ENCODE measurements at regions not wholly inside any gene's neighbourhood (a gene's known extent, or its start where the extent isn't known, plus 50 kb on each side); places are given as distances from the start of the nearest gene placed in this dataset.

DNA sequence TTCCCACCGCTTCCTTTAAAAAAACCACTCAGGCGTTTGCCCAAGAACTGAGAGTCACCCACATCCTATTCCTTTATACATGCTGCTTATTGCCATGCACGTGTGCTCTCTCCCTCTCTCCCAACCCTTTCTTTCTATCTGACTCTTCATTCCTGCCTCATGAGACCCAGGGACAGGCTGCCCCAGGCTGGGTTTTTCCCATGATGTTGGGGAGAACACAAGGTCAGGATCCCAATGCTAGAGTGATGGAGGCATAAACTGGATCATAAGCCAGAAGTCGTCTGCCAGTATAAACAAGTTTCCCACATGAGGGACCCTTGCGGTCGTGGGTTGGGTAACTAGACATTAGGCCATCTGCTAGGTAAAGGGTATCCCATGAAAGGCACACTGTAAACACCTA, 64.9 kb downstream of the CD2 start:
- no peak for DNase-seq (ENCODE audit: low read depth in 2 of 2)

DNA sequence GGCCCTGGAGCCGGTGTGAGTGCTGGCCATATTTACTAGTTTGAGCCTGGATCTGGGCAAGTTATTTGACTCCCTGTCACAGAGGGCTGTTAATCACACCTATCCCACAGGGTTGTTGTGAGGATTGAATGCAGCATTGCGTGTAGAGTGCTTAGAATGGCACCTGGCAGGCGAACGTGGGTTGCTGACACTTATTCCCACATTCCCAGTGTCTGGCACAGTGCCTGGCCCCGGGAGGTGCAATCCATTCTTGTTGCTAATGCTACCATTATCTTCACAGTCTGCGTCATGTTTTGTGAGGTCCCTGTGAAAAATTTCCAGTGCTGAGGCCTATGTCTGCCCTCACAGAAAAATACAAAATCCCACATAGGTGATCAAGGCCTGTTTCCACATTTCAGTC, 66.1 kb downstream of the CD2 start:
- DNase-seq (ENCODE audit: low read depth in 2 of 2), result peak; percentile 82 to 83

DNA sequence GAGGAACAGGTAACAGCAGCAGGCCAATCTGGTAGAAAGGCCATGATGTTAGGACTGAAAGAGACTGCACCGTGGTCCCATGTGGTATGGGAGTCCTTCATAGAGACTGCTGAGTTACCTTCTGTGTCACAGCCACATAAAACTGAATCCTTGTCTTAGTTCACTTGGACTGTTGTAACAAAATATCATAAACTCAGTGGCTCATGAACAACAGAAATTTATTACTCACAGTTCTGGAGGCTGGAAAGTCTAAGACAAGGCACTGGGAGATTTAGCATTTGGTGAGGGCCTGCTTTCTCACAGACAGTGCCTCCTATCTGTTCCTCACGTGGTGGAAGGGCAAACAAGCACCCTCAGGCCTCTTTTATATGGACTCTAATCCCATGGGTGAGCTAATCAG, 67.5 kb downstream of the CD2 start:
- no peak for DNase-seq (ENCODE audit: low read depth in 2 of 2)

DNA sequence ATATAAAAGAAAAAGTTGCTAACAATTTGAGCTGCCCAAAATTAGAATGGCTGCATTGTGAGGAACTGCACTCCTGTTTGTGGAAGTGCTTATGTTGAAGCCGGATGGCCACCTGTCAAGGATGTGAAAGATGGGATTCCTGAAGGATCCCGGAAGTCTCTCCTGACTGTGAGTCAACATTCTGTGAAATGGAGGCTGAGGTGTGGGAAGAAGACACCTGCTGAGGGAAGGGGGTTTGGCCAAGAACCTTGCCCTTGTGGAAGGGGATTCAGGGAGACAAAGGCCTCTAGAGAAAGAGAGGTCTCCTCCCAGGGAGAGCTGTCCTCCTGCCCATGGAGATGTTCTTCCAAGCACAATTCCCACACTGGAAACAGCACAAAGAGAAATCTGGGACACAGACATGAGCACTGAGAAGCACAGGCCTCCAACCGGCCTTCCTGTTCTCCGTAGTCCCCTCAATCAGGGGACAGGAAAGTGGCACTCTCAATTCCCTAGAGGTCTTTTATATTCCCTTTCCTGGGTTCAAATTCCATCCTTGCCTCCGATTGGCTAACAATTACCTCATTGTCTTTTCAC, 70.5 kb downstream of the CD2 start:
- DNase-seq (ENCODE audit: low read depth in 2 of 2), result no peak

DNA sequence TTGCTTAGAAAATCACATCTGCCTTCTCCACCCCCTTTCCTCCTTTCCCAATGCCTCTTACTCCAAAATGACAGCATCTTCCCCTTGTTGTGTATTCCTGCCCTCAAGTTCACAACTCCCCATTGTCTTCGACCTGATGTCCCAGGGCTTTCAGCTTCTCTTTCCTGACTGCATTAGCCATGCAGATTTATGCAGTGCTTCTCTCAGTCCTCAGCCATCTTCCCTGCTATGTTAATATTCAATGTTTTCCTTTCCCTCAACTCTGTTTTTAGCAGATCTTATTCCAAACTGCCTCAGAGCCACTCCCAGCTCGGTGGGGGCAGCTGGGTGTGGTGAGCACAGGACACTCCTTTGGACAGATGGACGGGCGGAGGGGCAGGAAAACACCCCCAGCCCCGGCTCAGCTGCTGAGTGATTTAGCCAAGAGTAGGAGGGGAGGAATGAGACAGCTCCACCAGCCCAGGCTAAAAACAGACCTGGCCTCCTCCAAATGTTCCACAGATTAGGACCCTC, 71.0 kb downstream of the CD2 start:
- no peak for DNase-seq (ENCODE audit: low read depth in 2 of 2)

DNA sequence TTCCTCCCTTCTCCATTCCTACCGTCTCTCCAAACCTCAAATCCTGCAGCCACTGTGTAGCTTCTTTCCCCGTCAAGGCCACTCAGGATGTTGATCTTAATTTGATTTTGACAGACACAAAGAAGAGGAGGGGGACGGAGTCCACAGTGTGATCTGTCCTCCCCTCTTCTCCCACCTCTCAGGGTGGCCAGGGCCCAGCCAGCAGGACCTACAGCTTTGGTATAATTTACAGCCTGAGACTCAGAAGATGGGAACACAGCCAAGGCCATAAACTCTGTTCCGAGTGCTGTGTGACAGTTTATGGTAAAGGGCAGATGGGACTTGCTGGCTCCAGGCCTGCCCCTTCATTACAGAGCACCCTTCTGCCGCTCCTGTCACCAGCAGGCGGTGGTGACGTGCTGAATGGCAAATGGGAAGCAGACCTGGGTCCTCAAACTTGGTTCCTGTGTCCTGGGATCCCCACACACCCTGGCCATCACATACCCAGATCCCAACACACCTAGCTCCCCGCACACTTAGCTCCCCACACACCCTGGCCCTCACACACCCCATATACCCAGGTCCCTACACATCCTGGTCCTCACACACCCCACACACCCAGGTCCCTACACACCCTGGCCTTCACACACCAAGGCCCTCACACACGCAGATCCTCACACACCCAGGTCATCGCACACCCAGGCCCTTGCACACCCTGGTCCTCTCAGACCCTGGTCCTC, 71.6 kb downstream of the CD2 start:
- no peak for DNase-seq (ENCODE audit: low read depth in 2 of 2)

DNA sequence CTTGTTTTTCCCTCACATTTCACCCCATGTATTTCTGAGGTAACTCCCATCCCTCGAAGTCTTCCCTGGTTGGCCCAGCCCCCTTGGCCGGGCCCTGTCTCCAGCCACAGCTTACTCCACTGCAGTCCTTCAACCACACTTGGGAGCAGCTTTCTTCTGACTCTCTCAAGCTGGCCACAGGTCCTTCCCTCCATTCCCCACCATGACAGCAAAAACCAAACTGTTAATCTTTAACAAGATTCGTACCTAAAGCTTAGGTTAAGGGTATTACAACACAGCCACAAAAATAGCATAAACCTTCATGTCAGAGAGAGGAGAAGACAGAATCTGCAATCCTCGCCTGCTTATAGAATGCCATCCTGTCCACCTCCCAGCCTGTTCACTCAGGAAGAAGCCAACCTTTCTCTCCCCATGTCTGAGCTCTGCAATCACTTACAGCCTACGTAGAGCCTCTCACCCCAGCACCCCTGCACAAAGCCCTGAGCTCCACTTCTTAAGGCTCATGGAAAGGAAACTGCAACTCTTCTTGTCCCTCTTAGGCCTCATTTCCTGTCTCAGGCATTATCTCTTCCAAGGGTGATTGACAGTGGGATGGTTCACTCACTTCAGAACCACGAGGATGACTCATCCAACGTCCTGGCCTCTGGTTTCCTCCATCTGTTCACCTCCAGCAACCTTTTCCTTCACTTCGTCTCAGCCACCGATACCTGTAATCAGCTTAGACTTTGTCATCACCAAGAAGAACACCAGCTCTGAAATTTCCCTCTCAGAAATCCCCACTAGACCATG, 72.8 kb downstream of the CD2 start:
- DNase-seq (ENCODE audit: low read depth in 2 of 2), result no peak

DNA sequence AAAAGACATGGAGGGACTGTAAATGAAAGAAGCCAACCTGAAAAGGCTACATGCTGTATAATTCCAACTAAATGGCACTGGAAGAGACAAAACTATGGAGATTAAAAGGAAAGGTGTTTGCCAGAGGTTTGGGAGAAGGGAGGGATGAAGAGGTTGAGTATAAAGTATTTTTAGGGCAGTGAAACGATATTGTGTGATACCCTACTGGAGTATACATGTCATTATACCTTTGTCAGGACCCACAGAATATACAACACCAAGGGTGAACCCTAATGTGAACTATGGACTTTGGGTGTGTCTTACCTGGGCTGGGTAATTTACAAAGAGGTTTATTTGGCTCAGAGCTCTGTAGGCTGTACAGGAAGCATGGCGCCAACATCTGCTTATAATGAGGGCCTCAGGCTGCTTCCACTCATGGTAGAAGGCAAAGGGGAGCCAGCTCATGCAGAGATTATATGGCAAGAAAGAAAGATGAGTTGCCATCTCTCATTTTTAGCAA, 73.4 kb downstream of the CD2 start:
- no peak for DNase-seq (ENCODE audit: low read depth in 2 of 2)

DNA sequence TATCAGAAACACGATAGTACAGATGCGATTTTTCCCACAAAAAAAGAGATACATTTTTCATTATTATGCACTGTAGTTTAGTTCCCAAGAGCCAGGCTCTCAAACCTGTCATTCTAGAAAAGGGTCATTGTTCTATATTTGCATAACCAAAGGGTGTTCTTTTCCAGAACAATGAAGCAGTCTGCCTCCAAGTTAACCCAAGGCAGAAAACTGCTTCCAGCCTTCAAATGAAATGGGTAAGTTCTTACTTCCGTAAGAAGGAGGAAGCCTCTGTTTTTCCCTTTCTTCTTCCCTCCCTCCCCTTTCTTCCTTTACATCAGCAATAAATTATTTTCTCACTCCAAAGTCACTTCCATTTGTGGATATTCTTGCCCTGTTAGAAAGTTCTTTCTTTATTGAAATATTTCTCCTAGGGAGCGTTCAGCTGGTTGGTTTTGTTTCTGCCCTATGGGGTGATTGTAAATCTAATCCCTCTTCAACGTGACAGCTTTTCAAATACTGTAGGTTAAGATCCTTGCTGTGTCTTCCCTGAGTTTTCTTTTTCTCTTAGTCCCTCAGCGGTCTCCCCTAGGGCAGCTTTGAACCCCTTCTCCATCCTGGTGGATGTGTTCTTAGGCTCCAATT, 77.3 kb upstream of the PTGFRN start:
- no peak for DNase-seq (ENCODE audit: low read depth in 2 of 2)

DNA sequence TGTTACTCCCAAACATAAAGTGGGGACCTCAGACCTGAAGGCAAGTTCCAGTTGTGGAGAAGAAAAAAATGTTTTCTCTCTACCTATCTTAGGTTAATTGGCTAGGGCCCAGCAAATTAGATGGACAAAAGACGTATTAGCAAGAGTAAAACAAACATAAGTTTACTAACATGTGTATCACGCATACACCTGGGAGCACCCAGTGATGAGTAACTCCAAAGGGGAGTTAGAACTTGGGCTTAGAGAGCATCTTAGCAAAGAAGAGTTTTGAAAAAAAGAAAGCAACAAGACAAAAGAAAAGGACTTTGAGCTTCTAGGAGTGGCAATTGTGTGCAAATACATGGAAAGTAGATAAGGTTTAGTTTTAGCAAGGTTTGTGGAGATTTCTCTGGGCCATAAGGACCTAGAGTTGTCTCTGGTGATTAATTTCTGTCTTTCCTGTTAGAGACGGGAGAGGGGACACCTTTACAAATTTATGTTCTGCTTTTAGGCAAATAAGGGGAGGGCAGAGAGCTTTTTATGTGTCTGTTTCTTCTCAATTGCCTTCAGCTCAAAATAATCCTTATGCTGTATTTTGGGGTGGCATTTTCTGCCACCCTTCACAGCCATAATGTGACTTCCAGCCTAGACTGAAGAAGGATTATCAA, 76.7 kb upstream of the PTGFRN start:
- DNase-seq (ENCODE audit: low read depth in 2 of 2), result no peak

DNA sequence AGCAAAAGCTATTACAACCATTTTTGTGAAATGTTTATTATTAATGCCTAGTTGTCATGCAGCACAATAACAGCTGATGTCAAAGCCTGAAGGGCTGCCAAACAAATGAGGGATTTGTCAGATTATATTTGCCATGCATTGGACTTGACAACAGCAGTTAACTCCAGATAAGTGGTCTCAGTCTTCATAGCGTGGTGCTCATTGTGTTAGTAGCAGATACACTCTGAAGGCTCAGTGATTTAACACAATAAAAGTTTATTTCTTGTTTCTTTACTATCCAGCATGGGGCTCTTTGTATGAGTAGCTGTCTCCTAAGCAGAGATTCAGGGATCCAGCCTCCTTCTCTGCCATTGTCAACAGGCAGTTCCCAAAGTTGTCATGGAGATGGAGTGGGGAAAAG, 76.0 kb upstream of the PTGFRN start:
- DNase-seq (ENCODE audit: low read depth in 2 of 2), result no peak

DNA sequence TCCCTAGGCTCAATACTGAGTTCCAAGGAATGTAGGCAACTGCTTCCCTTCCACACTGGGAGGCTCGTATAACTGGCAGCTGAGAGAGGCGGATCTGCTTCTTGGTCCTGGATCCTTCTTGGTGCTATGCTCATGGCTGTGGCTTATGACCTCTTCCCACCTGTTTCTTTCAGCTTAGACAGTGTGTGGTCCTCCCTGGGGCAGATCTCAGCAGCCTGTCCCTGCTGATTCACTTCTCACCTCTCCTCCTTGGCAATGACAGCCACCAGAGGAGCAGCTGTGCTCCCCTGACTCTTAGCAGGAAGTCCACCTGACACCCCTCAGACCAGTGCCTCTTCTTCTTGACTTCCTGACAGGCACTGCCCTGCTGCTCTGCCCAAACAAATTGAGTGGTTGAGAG, 75.1 kb upstream of the PTGFRN start:
- DNase-seq (ENCODE audit: low read depth in 2 of 2), result no peak

DNA sequence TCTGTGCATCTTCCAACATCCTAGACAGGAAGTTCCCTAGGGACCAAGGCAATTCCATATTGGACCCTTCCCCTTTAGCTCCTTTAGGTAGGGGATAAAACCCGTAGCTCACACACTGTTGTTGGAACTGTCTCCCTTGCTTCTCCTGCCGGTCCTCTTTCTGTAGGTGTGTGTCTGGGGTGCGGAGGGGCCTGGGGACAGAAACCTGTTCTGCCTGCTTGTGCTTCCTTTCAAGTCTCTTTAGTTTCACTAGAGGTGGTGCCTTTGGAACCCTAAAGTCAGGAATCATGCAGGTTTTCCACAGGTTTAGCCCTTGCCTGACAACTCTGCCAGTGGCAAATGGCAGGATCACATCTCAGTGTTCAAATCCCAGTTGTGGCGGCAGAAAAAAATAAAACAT, 74.6 kb upstream of the PTGFRN start:
- DNase-seq (ENCODE audit: low read depth in 2 of 2), result no peak

DNA sequence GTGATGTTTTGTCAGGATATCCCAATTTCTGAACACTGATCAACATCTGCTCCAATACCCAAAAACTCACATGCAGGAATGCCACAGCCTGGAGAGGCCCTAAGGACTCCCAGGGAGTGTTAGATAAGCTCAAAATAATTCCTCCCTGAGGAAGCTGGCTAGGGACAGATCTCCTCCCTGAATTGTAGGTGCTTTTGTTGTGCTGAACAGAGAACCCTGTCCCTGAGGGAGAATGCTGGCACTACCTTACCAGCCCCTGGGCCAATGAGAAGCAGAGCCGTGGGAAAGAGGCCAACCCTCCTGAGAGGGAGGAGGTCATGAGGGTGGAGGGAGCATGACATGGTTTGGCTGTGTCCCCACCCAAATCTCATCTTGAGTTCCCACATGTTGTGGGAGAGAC, 73.6 kb upstream of the PTGFRN start:
- DNase-seq (ENCODE audit: low read depth in 2 of 2), result no peak

DNA sequence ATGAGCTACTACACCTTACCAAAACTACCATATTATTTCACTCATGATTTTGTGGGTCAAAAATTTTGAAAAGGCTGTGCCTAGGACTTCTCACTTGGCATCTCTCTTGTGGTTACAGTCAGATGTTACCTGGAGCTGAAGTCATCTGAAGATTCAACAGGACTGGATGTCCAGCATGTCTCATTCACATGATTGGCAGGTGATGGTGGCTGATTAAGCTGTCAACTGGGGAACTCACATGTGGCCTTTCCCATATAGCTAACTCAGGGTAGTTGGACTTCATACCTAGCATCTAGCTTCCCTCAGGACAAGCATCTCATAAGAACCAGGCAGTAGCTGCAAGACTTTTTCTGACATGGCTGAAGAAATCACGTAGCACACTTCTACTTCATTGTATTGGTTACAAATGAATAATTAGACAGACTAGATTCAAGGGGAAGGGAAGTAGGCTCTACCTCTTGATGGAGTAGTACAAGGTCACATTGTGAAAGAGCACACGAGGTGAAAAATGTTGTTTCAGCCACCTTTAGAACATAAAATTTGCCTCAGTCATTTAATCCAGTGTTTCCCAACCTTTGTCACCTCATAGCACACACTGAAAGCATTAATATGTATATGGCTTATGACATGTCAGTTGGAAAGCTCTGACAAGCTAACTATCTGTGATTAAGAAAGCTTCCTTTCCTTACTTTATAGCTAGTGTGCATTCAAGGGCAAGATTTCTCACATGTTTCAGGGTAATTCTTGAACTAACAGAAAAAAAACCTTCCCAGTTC, 68.0 kb upstream of the PTGFRN start:
- no peak for DNase-seq (ENCODE audit: low read depth in 2 of 2)

DNA sequence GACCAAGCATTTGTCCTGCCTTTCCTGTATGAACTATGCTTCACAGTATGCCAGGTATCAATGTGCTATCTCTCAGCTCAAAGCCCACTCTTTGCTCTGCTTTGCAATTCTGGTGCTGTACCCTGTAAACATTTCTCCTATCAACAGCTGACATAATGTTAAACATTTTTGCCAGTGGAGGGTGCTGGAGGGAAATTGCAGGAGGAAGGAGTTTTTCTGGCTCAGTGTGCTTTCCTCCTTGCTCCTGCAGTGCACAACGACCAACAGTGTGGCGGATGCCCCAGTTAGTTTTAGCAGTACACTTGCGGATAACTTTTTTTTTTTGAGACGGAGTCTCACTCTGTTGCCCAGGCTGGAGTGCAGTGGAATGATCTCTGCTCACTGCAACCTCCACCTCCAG, 67.1 kb upstream of the PTGFRN start:
- DNase-seq (ENCODE audit: low read depth in 2 of 2), result no peak

DNA sequence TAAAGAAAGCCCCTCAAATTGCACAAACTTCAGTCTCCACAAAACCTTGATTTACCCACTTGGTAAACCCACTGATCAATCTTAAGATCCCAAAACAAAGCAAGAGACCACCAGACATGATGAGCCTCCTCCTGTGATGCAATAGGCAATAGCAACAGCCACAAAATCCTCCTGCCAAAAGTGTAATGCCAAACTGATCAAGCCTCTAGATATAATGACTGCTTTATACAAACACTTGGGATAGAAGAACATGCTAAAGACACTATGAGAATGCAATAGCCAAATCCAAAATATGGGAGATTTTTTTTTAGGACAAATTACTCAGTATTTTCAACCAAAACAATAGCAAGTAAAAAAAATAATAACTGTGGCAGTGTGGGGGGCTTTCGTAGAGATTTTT, 64.9 kb upstream of the PTGFRN start:
- no peak for DNase-seq (ENCODE audit: low read depth in 2 of 2)

DNA sequence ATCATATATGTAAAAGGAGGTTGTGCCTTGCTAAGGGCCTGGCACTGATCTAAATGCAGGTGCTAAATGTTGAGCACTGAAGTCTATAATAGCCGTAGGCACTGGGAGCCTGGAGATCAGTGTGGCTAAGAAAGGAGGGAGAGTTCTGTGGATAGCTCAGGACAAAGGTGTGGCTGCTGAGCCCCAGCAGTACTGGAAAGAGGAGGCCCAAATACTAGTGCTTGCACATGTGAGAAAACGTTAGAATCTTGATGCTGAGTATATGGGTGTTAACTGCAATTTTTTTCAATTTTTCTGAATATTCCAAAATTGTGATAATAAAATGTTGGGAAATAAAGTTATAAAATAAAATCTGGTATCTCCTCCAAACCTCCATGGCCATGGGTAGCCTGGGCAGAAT, 62.5 kb upstream of the PTGFRN start:
- no peak for DNase-seq (ENCODE audit: low read depth in 2 of 2)

DNA sequence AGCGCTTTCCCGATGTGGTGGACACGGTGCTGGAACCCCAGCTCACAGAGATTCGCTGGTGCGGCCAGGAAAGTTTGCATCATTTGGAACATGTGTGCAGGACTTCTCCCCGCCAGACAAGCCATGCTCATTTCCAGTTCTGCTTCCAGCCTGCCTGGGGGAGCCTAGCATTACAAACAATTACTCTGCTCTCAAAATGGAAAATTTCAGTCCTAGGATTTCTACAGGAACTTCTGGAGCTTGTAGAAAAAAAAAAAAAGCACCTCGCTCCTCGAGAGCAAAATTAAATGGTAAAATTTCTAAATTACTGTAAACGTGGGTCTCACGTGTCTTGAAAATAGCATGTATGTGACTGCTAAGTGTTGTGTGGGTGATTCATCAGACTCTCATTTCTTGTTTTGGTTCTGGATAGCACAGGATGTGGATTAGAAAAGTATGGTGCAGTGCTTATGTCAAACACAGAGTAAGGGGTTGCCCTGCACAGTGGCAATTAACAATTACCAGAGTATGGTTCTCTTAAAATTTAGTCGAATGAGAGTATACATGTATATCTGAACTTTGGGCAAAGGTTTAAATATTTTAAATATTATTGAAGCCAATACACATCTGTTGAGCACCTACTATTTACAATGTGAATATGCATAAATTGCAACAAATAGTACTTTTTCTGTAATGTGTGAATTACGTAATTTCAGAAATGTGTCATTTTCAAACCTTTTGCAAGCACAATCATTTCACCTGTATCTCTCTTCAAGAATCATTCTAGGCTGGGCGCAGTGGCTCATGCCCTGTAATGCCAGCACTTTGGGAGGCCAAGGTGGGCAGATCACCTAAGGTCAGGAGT, 61.8 kb upstream of the PTGFRN start:
- DNase-seq (ENCODE audit: low read depth in 2 of 2), result peak in 1 of 2 experiments; percentile 54

DNA sequence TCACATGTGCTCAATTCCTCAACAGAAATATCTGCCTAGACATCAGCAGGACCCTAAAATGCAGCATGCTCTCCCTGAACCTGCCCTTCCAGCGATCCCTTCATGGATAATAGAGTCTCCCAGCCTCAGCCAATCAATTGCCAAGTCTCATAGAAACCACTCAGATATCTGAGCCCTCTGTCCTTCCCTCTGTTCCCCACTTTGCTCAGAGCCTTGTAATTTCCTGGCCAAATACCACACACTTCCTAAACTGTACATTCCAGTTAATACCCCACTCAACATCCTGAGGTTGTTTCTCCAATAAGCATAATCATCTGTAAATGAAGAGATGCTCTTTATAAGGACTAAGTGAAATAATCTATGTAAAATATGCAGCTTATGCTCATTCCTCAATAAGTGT, 59.3 kb upstream of the PTGFRN start:
- no peak for DNase-seq (ENCODE audit: low read depth in 2 of 2)

Data from fibroblast of skin of left quadriceps (primary cell).